ENCODE measurements at regions not wholly inside any gene's neighbourhood (a gene's known extent, or its start where the extent isn't known, plus 50 kb on each side); places are given as distances from the start of the nearest gene placed in this dataset.

DNA sequence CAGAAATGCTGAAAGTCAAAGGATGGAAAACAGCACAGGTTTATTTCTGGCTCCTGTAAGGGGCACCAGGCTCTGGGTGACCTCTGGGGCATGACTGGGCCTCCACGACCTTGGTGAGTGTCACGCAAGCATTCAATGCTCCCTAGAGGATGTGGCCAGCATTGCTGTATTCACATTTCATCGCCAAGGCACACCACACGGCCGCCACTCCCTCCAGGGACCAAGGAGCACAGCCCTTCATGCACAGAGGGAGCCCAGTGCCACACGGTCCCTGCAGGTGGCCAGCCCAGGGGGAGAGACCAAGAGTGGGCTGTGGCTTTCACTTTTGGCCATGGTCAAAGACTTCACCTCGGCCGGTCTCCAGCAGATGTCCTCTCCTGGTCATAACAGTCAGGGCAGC, 137.4 kb upstream of the TNRC6C start:
- TF ChIP-seq YY1 (IDR thresholded peaks at IDR 0.05) (no peak), JUND (IDR thresholded peaks at IDR 0.05) (no peak), FOXA1 (IDR thresholded peaks at IDR 0.05) (no peak), SP1 (IDR thresholded peaks at IDR 0.05) (no peak), TAF1 (conservative IDR thresholded peaks at IDR 0.05) (no peak), EGR1 (IDR thresholded peaks at IDR 0.05; ENCODE audit: low read depth in 2 of 2) (no peak), RAD21 (IDR thresholded peaks at IDR 0.05) (no peak), HNF4A (conservative IDR thresholded peaks at IDR 0.05) (no peak), REST (IDR thresholded peaks at IDR 0.05) (no peak), GABPA (IDR thresholded peaks at IDR 0.05 in 1 of 2, conservative IDR thresholded peaks at IDR 0.05 in 1 of 2) (no peak), HNF4G (IDR thresholded peaks at IDR 0.05) (no peak)
- TF ChIP-seq, protein P1, sequence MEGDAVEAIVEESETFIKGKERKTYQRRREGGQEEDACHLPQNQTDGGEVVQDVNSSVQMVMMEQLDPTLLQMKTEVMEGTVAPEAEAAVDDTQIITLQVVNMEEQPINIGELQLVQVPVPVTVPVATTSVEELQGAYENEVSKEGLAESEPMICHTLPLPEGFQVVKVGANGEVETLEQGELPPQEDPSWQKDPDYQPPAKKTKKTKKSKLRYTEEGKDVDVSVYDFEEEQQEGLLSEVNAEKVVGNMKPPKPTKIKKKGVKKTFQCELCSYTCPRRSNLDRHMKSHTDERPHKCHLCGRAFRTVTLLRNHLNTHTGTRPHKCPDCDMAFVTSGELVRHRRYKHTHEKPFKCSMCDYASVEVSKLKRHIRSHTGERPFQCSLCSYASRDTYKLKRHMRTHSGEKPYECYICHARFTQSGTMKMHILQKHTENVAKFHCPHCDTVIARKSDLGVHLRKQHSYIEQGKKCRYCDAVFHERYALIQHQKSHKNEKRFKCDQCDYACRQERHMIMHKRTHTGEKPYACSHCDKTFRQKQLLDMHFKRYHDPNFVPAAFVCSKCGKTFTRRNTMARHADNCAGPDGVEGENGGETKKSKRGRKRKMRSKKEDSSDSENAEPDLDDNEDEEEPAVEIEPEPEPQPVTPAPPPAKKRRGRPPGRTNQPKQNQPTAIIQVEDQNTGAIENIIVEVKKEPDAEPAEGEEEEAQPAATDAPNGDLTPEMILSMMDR (IDR thresholded peaks at IDR 0.05; ENCODE audit: low read depth, low read length, missing input control), result no peak
- TF ChIP-seq, protein P2, sequence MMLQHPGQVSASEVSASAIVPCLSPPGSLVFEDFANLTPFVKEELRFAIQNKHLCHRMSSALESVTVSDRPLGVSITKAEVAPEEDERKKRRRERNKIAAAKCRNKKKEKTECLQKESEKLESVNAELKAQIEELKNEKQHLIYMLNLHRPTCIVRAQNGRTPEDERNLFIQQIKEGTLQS (IDR thresholded peaks at IDR 0.05), result no peak
- no peak for DNase-seq (ENCODE audit: low spot score)

GRCh38 chr17:77822302-77823030, 136.0 kb upstream of the TNRC6C start:
- WGBS, result 67% methylated on average over 22 of the region's 22 CpGs
- H3K36me3 ChIP-seq (ENCODE audit: control insufficient read depth in 4 of 4, insufficient read depth in 3 of 4, low read depth in 1 of 4, low read length in 3 of 4), result no peaks in the 10 kb centered on the region
- no peak for DNase-seq (ENCODE audit: low spot score)
- no peak overlapping the region for H3K9ac ChIP-seq (ENCODE audit: low read depth in 1 of 2, low read length in 2 of 2)
- no peak overlapping the region for H3K27ac ChIP-seq (ENCODE audit: low read depth in 1 of 2, low read length in 2 of 2)
- no peaks in the 10 kb centered on the region for H3K4me1 ChIP-seq (ENCODE audit: control insufficient read depth in 4 of 4, insufficient read depth in 4 of 4, low read length in 3 of 4)
- peaks cover 0 to 3% (median 0%) of the 10 kb centered on the region in 4 donors for H3K27me3 ChIP-seq (ENCODE audit: control insufficient read depth in 4 of 4, insufficient read depth in 4 of 4, low read length in 3 of 4)
- H3K9me3 ChIP-seq (ENCODE audit: control insufficient read depth in 4 of 4, low read length in 3 of 4), result no peaks in the 10 kb centered on the region
- no peak overlapping the region for H3K4me3 ChIP-seq (ENCODE audit: low read depth in 1 of 3, low read length in 3 of 3)
- TF ChIP-seq NR2F2 (IDR thresholded peaks at IDR 0.05) (no peak), HNF4A (conservative IDR thresholded peaks at IDR 0.05) (no peak), GABPA (IDR thresholded peaks at IDR 0.05 in 1 of 2, conservative IDR thresholded peaks at IDR 0.05 in 1 of 2) (no peak), MAX (IDR thresholded peaks at IDR 0.05) (no peak), SP1 (IDR thresholded peaks at IDR 0.05) (no peak), TAF1 (conservative IDR thresholded peaks at IDR 0.05) (no peak), RXRA (IDR thresholded peaks at IDR 0.05) (no peak), FOXA2 (IDR thresholded peaks at IDR 0.05) (no peak), HNF4G (IDR thresholded peaks at IDR 0.05) (no peak), EGR1 (IDR thresholded peaks at IDR 0.05; ENCODE audit: low read depth in 2 of 2) (no peak), FOXA1 (IDR thresholded peaks at IDR 0.05) (no peak), JUND (IDR thresholded peaks at IDR 0.05) (no peak), RAD21 (IDR thresholded peaks at IDR 0.05) (no peak)
- TF ChIP-seq, protein P3, sequence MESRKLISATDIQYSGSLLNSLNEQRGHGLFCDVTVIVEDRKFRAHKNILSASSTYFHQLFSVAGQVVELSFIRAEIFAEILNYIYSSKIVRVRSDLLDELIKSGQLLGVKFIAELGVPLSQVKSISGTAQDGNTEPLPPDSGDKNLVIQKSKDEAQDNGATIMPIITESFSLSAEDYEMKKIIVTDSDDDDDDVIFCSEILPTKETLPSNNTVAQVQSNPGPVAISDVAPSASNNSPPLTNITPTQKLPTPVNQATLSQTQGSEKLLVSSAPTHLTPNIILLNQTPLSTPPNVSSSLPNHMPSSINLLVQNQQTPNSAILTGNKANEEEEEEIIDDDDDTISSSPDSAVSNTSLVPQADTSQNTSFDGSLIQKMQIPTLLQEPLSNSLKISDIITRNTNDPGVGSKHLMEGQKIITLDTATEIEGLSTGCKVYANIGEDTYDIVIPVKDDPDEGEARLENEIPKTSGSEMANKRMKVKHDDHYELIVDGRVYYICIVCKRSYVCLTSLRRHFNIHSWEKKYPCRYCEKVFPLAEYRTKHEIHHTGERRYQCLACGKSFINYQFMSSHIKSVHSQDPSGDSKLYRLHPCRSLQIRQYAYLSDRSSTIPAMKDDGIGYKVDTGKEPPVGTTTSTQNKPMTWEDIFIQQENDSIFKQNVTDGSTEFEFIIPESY (IDR thresholded peaks at IDR 0.05), result no peak
- TF ChIP-seq, protein P1 (IDR thresholded peaks at IDR 0.05; ENCODE audit: low read depth, low read length, missing input control), result no peak

More for the DNA sequence above, 137.4 kb upstream of the TNRC6C start:
- no peaks in the 10 kb centered on the region for H3K9me3 ChIP-seq (ENCODE audit: control insufficient read depth in 4 of 4, low read length in 3 of 4)
- peaks cover 0 to 3% (median 0%) of the 10 kb centered on the region in 4 donors for H3K27me3 ChIP-seq (ENCODE audit: control insufficient read depth in 4 of 4, insufficient read depth in 4 of 4, low read length in 3 of 4)
- H3K36me3 ChIP-seq (ENCODE audit: control insufficient read depth in 4 of 4, insufficient read depth in 3 of 4, low read depth in 1 of 4, low read length in 3 of 4), result no peaks in the 10 kb centered on the region
- WGBS, result 56% methylated on average over 8 of the region's 8 CpGs
- H3K27ac ChIP-seq (ENCODE audit: low read depth in 1 of 2, low read length in 2 of 2), result no peak overlapping the region
- no peaks in the 10 kb centered on the region for H3K4me1 ChIP-seq (ENCODE audit: control insufficient read depth in 4 of 4, insufficient read depth in 4 of 4, low read length in 3 of 4)
- H3K9ac ChIP-seq (ENCODE audit: low read depth in 1 of 2, low read length in 2 of 2), result no peak overlapping the region
- no peak overlapping the region for H3K4me3 ChIP-seq (ENCODE audit: low read depth in 1 of 3, low read length in 3 of 3)

All from liver (tissue), 8 donors.